ENCODE measurements at regions not wholly inside any gene's neighbourhood (a gene's known extent, or its start where the extent isn't known, plus 50 kb on each side); places are given as distances from the start of the nearest gene placed in this dataset.

DNA sequence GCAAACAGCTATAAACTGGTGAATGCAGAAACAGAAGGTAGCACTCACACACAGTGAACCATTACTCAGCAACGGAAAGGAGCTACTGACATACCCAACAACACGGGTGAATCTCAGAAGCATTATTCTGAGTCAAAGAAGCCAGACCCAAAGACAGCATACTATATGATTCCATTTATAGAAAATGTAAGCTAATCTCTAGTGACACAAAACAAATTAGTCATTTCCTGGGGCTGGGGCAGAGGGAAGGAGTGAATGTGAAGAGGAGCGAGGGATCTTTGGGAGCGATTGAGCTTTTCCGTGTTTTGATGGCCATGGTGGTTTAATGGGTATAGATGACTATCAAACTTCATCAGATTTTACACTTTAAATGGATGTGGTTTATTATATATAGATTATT, 614.6 kb downstream of the DHX35 start:
- Histone ChIP-seq H3K27ac (ENCODE audit: low read depth, low read length) (no peak overlapping the region), H3K9ac (ENCODE audit: low read length in 5 of 5) (no peak overlapping the region), H3K4me1 (ENCODE audit: control insufficient read depth in 5 of 5, insufficient read depth in 5 of 5, low read length in 5 of 5) (peaks cover 0 to 15% (median 0%) of the 10 kb centered on the region in 5 donors), H3K4me3 (ENCODE audit: low read depth in 1 of 5, low read length in 5 of 5) (no peak overlapping the region), H3K9me3 (ENCODE audit: control insufficient read depth in 5 of 5, low read length in 5 of 5) (peaks cover 0 to 7% (median 3%) of the 10 kb centered on the region in 5 donors), H3K27me3 (ENCODE audit: control insufficient read depth in 5 of 5, insufficient read depth in 4 of 5, low read length in 5 of 5) (no peaks in the 10 kb centered on the region), H3K36me3 (ENCODE audit: control insufficient read depth in 5 of 5, insufficient read depth in 5 of 5, low read length in 5 of 5) (no peaks in the 10 kb centered on the region)

- H3K36me3 ChIP-seq (ENCODE audit: control insufficient read depth in 5 of 5, insufficient read depth in 5 of 5, low read length in 5 of 5), result no peaks in the 10 kb centered on the region
- H3K27me3 ChIP-seq (ENCODE audit: control insufficient read depth in 5 of 5, insufficient read depth in 4 of 5, low read length in 5 of 5), result no peaks in the 10 kb centered on the region
- peaks cover 0 to 8% (median 0%) of the 10 kb centered on the region in 5 donors for H3K4me1 ChIP-seq (ENCODE audit: control insufficient read depth in 5 of 5, insufficient read depth in 5 of 5, low read length in 5 of 5)
- H3K27ac ChIP-seq (ENCODE audit: low read depth, low read length), result no peak overlapping the region
- no peak overlapping the region for H3K4me3 ChIP-seq (ENCODE audit: low read depth in 1 of 5, low read length in 5 of 5)
- peaks cover 0 to 7% (median 3%) of the 10 kb centered on the region in 5 donors for H3K9me3 ChIP-seq (ENCODE audit: control insufficient read depth in 5 of 5, low read length in 5 of 5)
- no peak overlapping the region for H3K9ac ChIP-seq (ENCODE audit: low read length in 5 of 5)
These were observed 611.9 kb downstream of the DHX35 start for GRCh38 chr20:39574061-39574460.

DNA sequence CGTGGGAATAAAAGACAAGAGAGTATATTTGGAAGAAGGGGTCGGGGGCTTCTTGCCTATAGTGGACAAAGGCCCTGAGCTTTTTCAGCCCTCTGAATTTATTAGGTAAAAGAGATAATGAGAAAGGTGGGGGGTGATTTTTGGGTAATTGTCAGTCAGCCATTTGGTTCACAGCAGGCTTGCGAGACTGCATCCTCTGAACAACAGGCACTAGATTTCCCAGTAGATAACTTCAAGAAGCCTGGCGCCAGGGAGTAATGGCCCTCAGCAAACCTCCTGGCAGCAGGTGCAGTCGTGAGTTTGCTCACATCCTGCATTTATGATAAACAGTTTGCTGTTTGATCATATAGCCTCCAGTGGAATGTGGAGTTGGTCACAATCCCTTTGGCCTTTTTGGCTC, 609.0 kb downstream of the DHX35 start:
- H3K36me3 ChIP-seq (ENCODE audit: control insufficient read depth in 5 of 5, insufficient read depth in 5 of 5, low read length in 5 of 5), result no peaks in the 10 kb centered on the region
- H3K27ac ChIP-seq (ENCODE audit: low read depth, low read length), result no peak overlapping the region
- peaks cover 0 to 8% (median 0%) of the 10 kb centered on the region in 5 donors for H3K4me1 ChIP-seq (ENCODE audit: control insufficient read depth in 5 of 5, insufficient read depth in 5 of 5, low read length in 5 of 5)
- no peaks in the 10 kb centered on the region for H3K27me3 ChIP-seq (ENCODE audit: control insufficient read depth in 5 of 5, insufficient read depth in 4 of 5, low read length in 5 of 5)
- no peak overlapping the region for H3K9ac ChIP-seq (ENCODE audit: low read length in 5 of 5)
- H3K4me3 ChIP-seq (ENCODE audit: low read depth in 1 of 5, low read length in 5 of 5), result no peak overlapping the region
- H3K9me3 ChIP-seq (ENCODE audit: control insufficient read depth in 5 of 5, low read length in 5 of 5), result peaks cover 0 to 7% (median 3%) of the 10 kb centered on the region in 5 donors

DNA sequence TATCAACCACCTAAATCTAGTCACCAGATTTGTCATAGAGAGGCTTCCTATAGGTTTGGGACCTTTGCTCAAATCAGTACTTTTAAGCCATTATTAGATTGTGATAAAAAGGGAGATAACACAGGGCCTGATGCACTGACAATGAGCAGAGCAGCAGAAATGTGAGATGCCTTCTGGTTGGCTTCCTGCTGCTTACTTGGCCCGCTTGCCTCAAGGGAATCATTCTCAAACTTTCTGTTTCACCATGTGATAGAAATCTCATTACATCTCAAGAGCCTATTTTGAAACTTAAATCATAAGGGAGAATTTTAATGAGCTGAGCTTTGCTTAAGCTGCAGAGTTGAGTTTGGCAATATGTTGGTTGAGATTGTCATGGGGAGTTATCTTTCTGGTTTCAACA, 606.0 kb downstream of the DHX35 start:
- H3K9me3 ChIP-seq (ENCODE audit: control insufficient read depth in 5 of 5, low read length in 5 of 5), result no peaks in the 10 kb centered on the region
- no peak overlapping the region for H3K9ac ChIP-seq (ENCODE audit: low read length in 5 of 5)
- H3K27ac ChIP-seq (ENCODE audit: low read depth, low read length), result no peak overlapping the region
- peaks cover 0 to 3% (median 0%) of the 10 kb centered on the region in 5 donors for H3K4me1 ChIP-seq (ENCODE audit: control insufficient read depth in 5 of 5, insufficient read depth in 5 of 5, low read length in 5 of 5)
- no peaks in the 10 kb centered on the region for H3K36me3 ChIP-seq (ENCODE audit: control insufficient read depth in 5 of 5, insufficient read depth in 5 of 5, low read length in 5 of 5)
- H3K4me3 ChIP-seq (ENCODE audit: low read depth in 1 of 5, low read length in 5 of 5), result no peak overlapping the region
- no peaks in the 10 kb centered on the region for H3K27me3 ChIP-seq (ENCODE audit: control insufficient read depth in 5 of 5, insufficient read depth in 4 of 5, low read length in 5 of 5)

GRCh38 chr20:39563349-39563748, 601.2 kb downstream of the DHX35 start:
- H3K9ac ChIP-seq (ENCODE audit: low read length in 5 of 5), result no peak overlapping the region
- H3K27ac ChIP-seq (ENCODE audit: low read depth, low read length), result no peak overlapping the region
- H3K9me3 ChIP-seq (ENCODE audit: control insufficient read depth in 5 of 5, low read length in 5 of 5), result no peaks in the 10 kb centered on the region
- H3K4me3 ChIP-seq (ENCODE audit: low read depth in 1 of 5, low read length in 5 of 5), result no peak overlapping the region
- no peaks in the 10 kb centered on the region for H3K27me3 ChIP-seq (ENCODE audit: control insufficient read depth in 5 of 5, insufficient read depth in 4 of 5, low read length in 5 of 5)
- no peaks in the 10 kb centered on the region for H3K36me3 ChIP-seq (ENCODE audit: control insufficient read depth in 5 of 5, insufficient read depth in 5 of 5, low read length in 5 of 5)
- H3K4me1 ChIP-seq (ENCODE audit: control insufficient read depth in 5 of 5, insufficient read depth in 5 of 5, low read length in 5 of 5), result no peaks in the 10 kb centered on the region

- H3K9ac ChIP-seq (ENCODE audit: low read length in 5 of 5), result no peak overlapping the region
- H3K27ac ChIP-seq (ENCODE audit: low read depth, low read length), result no peak overlapping the region
- peaks cover 0 to 5% (median 0%) of the 10 kb centered on the region in 5 donors for H3K27me3 ChIP-seq (ENCODE audit: control insufficient read depth in 5 of 5, insufficient read depth in 4 of 5, low read length in 5 of 5)
- H3K4me3 ChIP-seq (ENCODE audit: low read depth in 1 of 5, low read length in 5 of 5), result no peak overlapping the region
- H3K36me3 ChIP-seq (ENCODE audit: control insufficient read depth in 5 of 5, insufficient read depth in 5 of 5, low read length in 5 of 5), result no peaks in the 10 kb centered on the region
- no peaks in the 10 kb centered on the region for H3K9me3 ChIP-seq (ENCODE audit: control insufficient read depth in 5 of 5, low read length in 5 of 5)
- no peaks in the 10 kb centered on the region for H3K4me1 ChIP-seq (ENCODE audit: control insufficient read depth in 5 of 5, insufficient read depth in 5 of 5, low read length in 5 of 5)
These were observed 592.2 kb downstream of the DHX35 start for GRCh38 chr20:39554341-39554740.

DNA sequence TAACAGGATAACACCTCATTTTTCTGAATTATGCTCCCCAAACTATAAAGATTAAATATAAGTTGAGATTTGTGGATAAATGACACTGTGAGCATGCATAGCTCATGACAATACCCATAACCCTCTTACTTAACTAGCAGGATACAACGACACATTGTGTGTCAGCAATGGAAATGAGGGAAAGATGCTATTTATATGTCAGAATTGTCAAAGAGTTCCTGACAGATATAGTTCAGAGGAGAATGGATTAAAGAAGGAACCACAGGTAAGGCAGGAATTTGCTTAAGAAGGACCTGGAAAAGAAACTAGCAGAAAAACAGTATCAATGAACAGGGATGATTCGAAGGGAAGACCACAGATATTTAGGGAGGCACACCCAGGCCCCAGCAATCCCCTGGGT, 591.0 kb downstream of the DHX35 start:
- H3K4me1 ChIP-seq (ENCODE audit: control insufficient read depth in 5 of 5, insufficient read depth in 5 of 5, low read length in 5 of 5), result no peaks in the 10 kb centered on the region
- peaks cover 0 to 5% (median 0%) of the 10 kb centered on the region in 5 donors for H3K27me3 ChIP-seq (ENCODE audit: control insufficient read depth in 5 of 5, insufficient read depth in 4 of 5, low read length in 5 of 5)
- no peak overlapping the region for H3K4me3 ChIP-seq (ENCODE audit: low read depth in 1 of 5, low read length in 5 of 5)
- no peaks in the 10 kb centered on the region for H3K9me3 ChIP-seq (ENCODE audit: control insufficient read depth in 5 of 5, low read length in 5 of 5)
- H3K36me3 ChIP-seq (ENCODE audit: control insufficient read depth in 5 of 5, insufficient read depth in 5 of 5, low read length in 5 of 5), result no peaks in the 10 kb centered on the region
- H3K9ac ChIP-seq (ENCODE audit: low read length in 5 of 5), result no peak overlapping the region
- no peak overlapping the region for H3K27ac ChIP-seq (ENCODE audit: low read depth, low read length)

DNA sequence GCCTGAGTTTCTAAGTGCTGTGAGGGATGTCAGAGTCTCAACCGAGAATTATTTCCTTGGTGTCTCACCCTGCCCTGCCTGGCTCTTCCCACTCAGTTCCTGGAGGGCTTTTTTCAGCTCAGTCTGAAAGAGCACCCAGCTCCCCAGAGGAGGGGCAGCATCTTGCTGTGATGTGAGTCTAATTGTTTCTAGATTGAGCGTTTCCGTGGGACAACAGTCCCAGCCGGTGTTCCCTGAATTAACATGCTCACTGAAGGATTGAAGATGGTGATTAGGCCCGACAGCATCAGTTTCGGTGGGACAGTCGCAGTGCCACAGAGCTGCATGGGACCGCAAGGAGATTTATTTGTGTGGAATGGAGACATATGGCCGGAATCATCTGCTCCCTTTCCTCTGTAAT, 587.6 kb downstream of the DHX35 start:
- no peak overlapping the region for H3K9ac ChIP-seq (ENCODE audit: low read length in 5 of 5)
- H3K27me3 ChIP-seq (ENCODE audit: control insufficient read depth in 5 of 5, insufficient read depth in 4 of 5, low read length in 5 of 5), result peaks cover 0 to 5% (median 3%) of the 10 kb centered on the region in 5 donors
- no peak overlapping the region for H3K27ac ChIP-seq (ENCODE audit: low read depth, low read length)
- no peaks in the 10 kb centered on the region for H3K36me3 ChIP-seq (ENCODE audit: control insufficient read depth in 5 of 5, insufficient read depth in 5 of 5, low read length in 5 of 5)
- no peaks in the 10 kb centered on the region for H3K9me3 ChIP-seq (ENCODE audit: control insufficient read depth in 5 of 5, low read length in 5 of 5)
- H3K4me1 ChIP-seq (ENCODE audit: control insufficient read depth in 5 of 5, insufficient read depth in 5 of 5, low read length in 5 of 5), result peaks cover 0 to 4% (median 0%) of the 10 kb centered on the region in 5 donors
- H3K4me3 ChIP-seq (ENCODE audit: low read depth in 1 of 5, low read length in 5 of 5), result no peak overlapping the region

GRCh38 chr20:39547546-39548408, 585.6 kb downstream of the DHX35 start:
- Histone ChIP-seq H3K9me3 (ENCODE audit: control insufficient read depth in 5 of 5, low read length in 5 of 5) (no peaks in the 10 kb centered on the region), H3K4me1 (ENCODE audit: control insufficient read depth in 5 of 5, insufficient read depth in 5 of 5, low read length in 5 of 5) (peaks cover 0 to 4% (median 0%) of the 10 kb centered on the region in 5 donors), H3K4me3 (ENCODE audit: low read depth in 1 of 5, low read length in 5 of 5) (no peak overlapping the region), H3K27me3 (ENCODE audit: control insufficient read depth in 5 of 5, insufficient read depth in 4 of 5, low read length in 5 of 5) (peaks cover 0 to 5% (median 3%) of the 10 kb centered on the region in 5 donors), H3K9ac (ENCODE audit: low read length in 5 of 5) (no peak overlapping the region), H3K36me3 (ENCODE audit: control insufficient read depth in 5 of 5, insufficient read depth in 5 of 5, low read length in 5 of 5) (no peaks in the 10 kb centered on the region), H3K27ac (ENCODE audit: low read depth, low read length) (no peak overlapping the region)

DNA sequence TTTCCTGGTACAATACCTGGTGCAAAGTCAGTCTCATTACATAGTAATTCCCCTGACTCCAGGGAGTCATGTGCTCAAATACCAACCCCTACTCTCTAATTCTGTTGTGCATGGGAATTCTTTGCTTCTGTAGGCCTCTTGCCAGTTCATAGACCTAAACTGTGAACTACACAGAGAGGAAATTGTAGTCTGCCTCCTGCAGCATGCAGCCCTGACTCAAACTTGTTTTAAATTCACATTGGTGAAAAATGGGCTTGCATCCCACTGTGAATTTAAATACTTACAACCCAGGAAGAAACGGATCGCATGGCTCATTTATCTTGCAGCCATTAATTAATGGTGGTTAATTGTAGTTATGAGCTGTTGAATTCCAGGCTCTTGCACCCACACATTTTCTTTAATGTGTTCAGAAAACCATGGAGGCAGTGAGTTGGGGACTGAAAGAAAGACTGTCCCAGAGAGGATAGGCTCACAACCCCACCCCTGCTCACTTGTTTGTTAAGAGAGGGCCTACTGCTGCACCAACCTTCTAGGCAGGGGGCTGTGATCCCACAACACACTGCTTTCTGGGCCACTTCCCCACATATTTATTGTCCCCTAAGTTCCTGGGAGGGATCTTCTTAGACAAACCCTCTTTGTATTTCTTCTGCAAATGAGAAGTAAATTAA, 579.1 kb downstream of the DHX35 start:
- peaks cover 0 to 3% (median 0%) of the 10 kb centered on the region in 5 donors for H3K9me3 ChIP-seq (ENCODE audit: control insufficient read depth in 5 of 5, low read length in 5 of 5)
- no peaks in the 10 kb centered on the region for H3K36me3 ChIP-seq (ENCODE audit: control insufficient read depth in 5 of 5, insufficient read depth in 5 of 5, low read length in 5 of 5)
- H3K4me1 ChIP-seq (ENCODE audit: control insufficient read depth in 5 of 5, insufficient read depth in 5 of 5, low read length in 5 of 5), result no peaks in the 10 kb centered on the region
- H3K9ac ChIP-seq (ENCODE audit: low read length in 5 of 5), result no peak overlapping the region
- H3K4me3 ChIP-seq (ENCODE audit: low read depth in 1 of 5, low read length in 5 of 5), result no peak overlapping the region
- H3K27ac ChIP-seq (ENCODE audit: low read depth, low read length), result no peak overlapping the region
- H3K27me3 ChIP-seq (ENCODE audit: control insufficient read depth in 5 of 5, insufficient read depth in 4 of 5, low read length in 5 of 5), result peaks cover 0 to 4% (median 0%) of the 10 kb centered on the region in 5 donors

Data from subcutaneous abdominal adipose tissue (tissue), 5 donors.